PC-3 (cell line): ENCODE measurements at regions not wholly inside any gene's neighbourhood (a gene's known extent, or its start where the extent isn't known, plus 50 kb on each side); places are given as distances from the start of the nearest gene placed in this dataset.
"Not testable (repeated sequence)": the region's sequence is repeated elsewhere in the genome, so short reads cannot be mapped to it uniquely, and the experiment has no call there.

Source experiments
- ATAC-seq: fragments of 200-7000 bp; cut with Tn5 transposase; 2 replicates; pipeline ENCODE4 v1.9.1; 2020; ENCODE audit warnings: mild to moderate bottlenecking, moderate library complexity
- BruUV-seq: library from RNA; stranded (reverse); fragments of 400-500 nt; replicated peaks from 2 replicates; lab custom pipeline; 2021; lab: Mats Ljungman, UMichigan
- CTCF ChIA-PET: fragments of 300-600 bp; sonication (Branson Sonifier 250); formaldehyde crosslinking; loops from one replicate; lab custom pipeline; 2022; ENCODE audit warnings: antibody characterized with exemption; lab: Charles Lee
- POLR2A ChIA-PET: fragments of 300-600 bp; sonication (Branson Sonifier 250); formaldehyde crosslinking; loops from one replicate; lab custom pipeline; 2022; ENCODE audit warnings: antibody characterized with exemption; ENCODE audit not compliant: unreplicated experiment; lab: Charles Lee
- DNase-seq: peaks from one replicate; pipeline ENCODE4 v3.0.0-alpha.2; 2015
- H2AFZ ChIP-seq: fragments of 300-600 bp; sonication (generic); 2 replicates; pipeline ENCODE4 v1.6.0; 2016; ENCODE audit warnings: antibody characterized with exemption, low read length
- H3F3A ChIP-seq: fragments of 300-600 bp; sonication (generic); one replicate; pipeline ENCODE4 v1.6.0; 2017; ENCODE audit warnings: antibody characterized with exemption, low read length, control low read depth, mild to moderate bottlenecking; ENCODE audit not compliant: unreplicated experiment
- H3K27ac ChIP-seq: fragments of 300-600 bp; sonication (generic); 2 replicates; pipeline ENCODE4 v1.5.1; 2016; ENCODE audit warnings: mild to moderate bottlenecking, low read length
- H3K27me3 ChIP-seq: fragments of 300-600 bp; sonication (generic); 2 replicates; pipeline ENCODE4 v1.6.1; 2016; ENCODE audit warnings: low read length, mixed read lengths
- H3K36me3 ChIP-seq: fragments of 300-600 bp; sonication (generic); 2 replicates; pipeline ENCODE4 v1.6.1; 2016; ENCODE audit warnings: low read depth, mixed run types, low read length, mixed read lengths
- H3K4me1 ChIP-seq: fragments of 300-600 bp; sonication (generic); 2 replicates; pipeline ENCODE4 v1.5.1; 2016; ENCODE audit warnings: low read length; ENCODE audit not compliant: insufficient read depth
- H3K4me2 ChIP-seq: fragments of 300-600 bp; sonication (generic); 2 replicates; pipeline ENCODE4 v1.6.0; 2016; ENCODE audit warnings: low read length
- H3K4me3 ChIP-seq: fragments of 300-600 bp; sonication (generic); 2 replicates; pipeline ENCODE4 v1.5.1; 2016; ENCODE audit warnings: mild to moderate bottlenecking, low read length, mixed read lengths
- H3K79me2 ChIP-seq: fragments of 300-600 bp; sonication (generic); 2 replicates; pipeline ENCODE4 v1.6.1; 2017; ENCODE audit warnings: low read length, mixed read lengths
- H3K9ac ChIP-seq: fragments of 300-600 bp; sonication (generic); 2 replicates; pipeline ENCODE4 v1.6.0; 2016; ENCODE audit warnings: mild to moderate bottlenecking, low read length
- H3K9me2 ChIP-seq: fragments of 300-600 bp; sonication (generic); replicated peaks from 2 replicates; pipeline ENCODE4 v1.6.1; 2016; ENCODE audit warnings: mixed run types, low read length, mixed read lengths
- H3K9me3 ChIP-seq: fragments of 300-600 bp; sonication (generic); 2 replicates; pipeline ENCODE4 v1.6.1; 2016; ENCODE audit warnings: low read length, mixed read lengths
- H4K20me1 ChIP-seq: fragments of 300-600 bp; sonication (generic); 2 replicates; pipeline ENCODE4 v1.6.1; 2016; ENCODE audit warnings: low read length, mixed read lengths
- CTCF ChIP-seq: fragments of 300-600 bp; sonication (generic); conservative IDR thresholded peaks from 2 replicates; pipeline ENCODE4 v1.5.1; 2017; ENCODE audit warnings: antibody characterized with exemption, low read depth, mild to moderate bottlenecking, low read length
- EZH2 ChIP-seq: fragments of 300-600 bp; sonication (generic); IDR thresholded peaks from one replicate; pipeline ENCODE4 v1.6.1; 2017; ENCODE audit warnings: antibody characterized with exemption, mild to moderate bottlenecking, low read length; ENCODE audit not compliant: unreplicated experiment
- EZH2phosphoT487 ChIP-seq: fragments of 300-600 bp; sonication (generic); IDR thresholded peaks from 2 replicates; pipeline ENCODE4 v1.6.1; 2018; ENCODE audit warnings: mild to moderate bottlenecking, antibody characterized with exemption, low read length, borderline replicate concordance
- intact Hi-C: fragments of 100-400 bp; cut with micrococcal nuclease; formaldehyde crosslinking; loops from 2 replicates; pipeline ENCODE4 v1.9.0; 2023

DNA sequence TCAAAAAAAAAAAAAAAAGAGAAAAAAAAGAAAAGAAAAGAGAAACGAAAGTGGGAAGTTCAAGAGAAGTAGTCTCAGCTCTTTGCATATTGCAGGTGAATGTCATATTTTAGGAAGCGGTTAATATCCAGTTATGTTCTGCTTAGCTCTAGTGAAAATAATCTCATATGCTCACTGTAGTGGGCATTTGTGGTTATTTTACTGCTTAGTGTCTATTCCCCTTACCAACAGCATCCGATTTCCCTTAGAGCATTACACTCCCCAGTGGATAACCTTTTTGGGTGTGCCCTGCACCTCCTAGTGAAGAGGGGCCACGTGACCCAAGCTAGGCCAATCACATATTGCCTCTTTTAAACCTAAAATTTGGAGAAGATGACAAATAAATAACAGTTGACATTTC lies 111.2 kb upstream of the ZNF827 start:
- no peak overlapping the region for H3K9ac ChIP-seq
- ChIA-PET CTCF (no interaction called here), POLR2A (no interaction called here)
- no peaks in the 10 kb centered on the region for H3K9me2 ChIP-seq
- no peak overlapping the region for H3K4me2 ChIP-seq
- no peak overlapping the region for H2AFZ ChIP-seq
- H3K27ac ChIP-seq: no peak overlapping the region
- H3K79me2 ChIP-seq: no peaks in the 10 kb centered on the region
- 0 out of 2 replicates have a peak, but pooled peaks cover 4% of the 10 kb centered on the region for H3K4me1 ChIP-seq
- DNase-seq (no peak), ATAC-seq (no peak)
- no peaks in the 10 kb centered on the region for H3K27me3 ChIP-seq
- intact Hi-C loops: no loop called here
- TF ChIP-seq EZH2 (no peak), CTCF (no peak), EZH2phosphoT487 (no peak)
- no peaks in the 10 kb centered on the region for H3K36me3 ChIP-seq
- H3K9me3 ChIP-seq: no peaks in the 10 kb centered on the region
- H3K4me3 ChIP-seq: no peak overlapping the region
- no peaks in the 10 kb centered on the region for H3F3A ChIP-seq
- BruUV-seq: no TSS peak
- no peaks in the 10 kb centered on the region for H4K20me1 ChIP-seq

GRCh38 chr4:146047768-146048167 lies 109.1 kb upstream of the ZNF827 start:
- H3K27ac ChIP-seq, H3K36me3 ChIP-seq, BruUV-seq, H3F3A ChIP-seq, CTCF ChIA-PET, DNase-seq, H3K9me2 ChIP-seq, H3K4me2 ChIP-seq, H4K20me1 ChIP-seq, intact Hi-C loops, H3K9me3 ChIP-seq, H3K4me3 ChIP-seq, ATAC-seq, POLR2A ChIA-PET, H3K4me1 ChIP-seq, H3K27me3 ChIP-seq, H3K9ac ChIP-seq, H2AFZ ChIP-seq, H3K79me2 ChIP-seq: not testable (repeated sequence)

DNA sequence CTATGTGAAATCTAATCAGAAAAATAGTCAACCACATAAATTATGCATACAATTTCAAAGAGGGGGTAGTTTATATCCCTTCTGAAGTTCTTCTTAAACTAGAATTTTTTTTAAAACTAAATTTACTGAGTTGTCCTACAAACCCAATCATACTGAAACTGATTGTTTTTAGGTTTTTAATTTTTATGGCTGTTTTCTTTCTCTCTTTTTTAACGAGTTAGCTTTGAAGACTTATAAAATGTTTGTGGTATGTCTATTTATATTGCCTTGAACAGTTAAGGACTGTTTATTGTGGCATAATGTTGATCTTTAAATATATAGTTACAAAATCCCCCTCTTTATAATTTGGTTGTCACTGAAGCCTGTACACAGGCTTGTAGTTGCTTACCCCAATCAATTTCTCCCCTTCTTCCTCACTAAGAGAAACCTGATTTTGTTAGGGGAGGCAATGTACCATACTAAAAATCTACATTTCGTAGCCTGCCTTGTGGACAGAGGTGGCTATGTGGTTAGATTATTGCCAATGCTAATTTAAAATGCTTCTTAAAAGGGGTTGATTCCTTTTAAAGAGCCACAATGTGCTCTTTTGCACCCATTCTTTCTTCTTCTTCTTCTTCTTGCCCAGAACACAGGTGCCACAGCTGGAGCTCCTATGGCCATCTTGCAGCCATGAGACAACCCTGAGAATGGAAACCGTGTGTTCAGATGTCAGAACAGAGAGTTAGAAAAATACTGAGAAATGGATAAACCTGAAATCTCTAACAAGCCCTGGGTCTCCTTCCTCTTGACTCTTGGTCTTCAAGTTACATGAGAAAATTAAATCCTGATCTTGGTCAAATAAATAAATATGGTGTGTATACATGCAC lies 102.7 kb upstream of the ZNF827 start:
- ChIA-PET POLR2A (no interaction called here), CTCF (no interaction called here)
- Histone ChIP-seq H3K27me3 (no peaks in the 10 kb centered on the region), H3K9me2 (no peaks in the 10 kb centered on the region), H3K4me1 (no peaks in the 10 kb centered on the region), H3K4me2 (no peak overlapping the region), H3K4me3 (no peak overlapping the region), H3K79me2 (no peaks in the 10 kb centered on the region), H3K27ac (no peak overlapping the region), H3K9ac (no peak overlapping the region), H3F3A (no peaks in the 10 kb centered on the region), H3K36me3 (no peaks in the 10 kb centered on the region), H2AFZ (no peak overlapping the region), H4K20me1 (no peaks in the 10 kb centered on the region), H3K9me3 (no peaks in the 10 kb centered on the region)
- no peak for TF ChIP-seq EZH2
- no peak for TF ChIP-seq EZH2phosphoT487
- TF ChIP-seq CTCF: no peak
- BruUV-seq: no TSS peak
- ATAC-seq: no peak
- intact Hi-C loops: no loop called here
- no peak for DNase-seq
